Activated CD8-positive, alpha-beta memory T cell treated with anti-CD3 and anti-CD28 coated beads, Interleukin-2, amount 10 ng/mL, durations not matched to agents 7 days and 5 days (primary cell): ENCODE measurements at regions not wholly inside any gene's neighbourhood (a gene's known extent, or its start where the extent isn't known, plus 50 kb on each side); places are given as distances from the start of the nearest gene placed in this dataset.
"Not testable (repeated sequence)": the region's sequence is repeated elsewhere in the genome, so short reads cannot be mapped to it uniquely, and the experiment has no call there.

Source experiments
- ATAC-seq: fragments of 150-1000 bp; cut with Tn5 transposase; one replicate; pipeline ENCODE4 v1.10.0; 2021; ENCODE audit warnings: moderate library complexity
- CTCF ChIA-PET: fragments of 350-600 bp; sonication (Branson Sonifier 250); formaldehyde crosslinking; loops from one replicate; lab custom pipeline; 2021; ENCODE audit warnings: antibody characterized with exemption; lab: Charles Lee
- DNase-seq: peaks from one replicate; pipeline ENCODE4 v3.0.0-alpha.2; 2020
- H3K27ac Mint-ChIP-seq: one replicate; pipeline ENCODE4 v1.8.0; 2021; ENCODE audit warnings: mild to moderate bottlenecking, mixed read lengths
- H3K27me3 Mint-ChIP-seq: one replicate; pipeline ENCODE4 v1.8.0; 2021; ENCODE audit warnings: mixed read lengths
- H3K36me3 Mint-ChIP-seq: one replicate; pipeline ENCODE4 v1.8.0; 2021; ENCODE audit warnings: mild to moderate bottlenecking, mixed read lengths
- H3K4me1 Mint-ChIP-seq: one replicate; pipeline ENCODE4 v1.8.0; 2021; ENCODE audit warnings: mixed read lengths
- H3K4me3 Mint-ChIP-seq: one replicate; pipeline ENCODE4 v1.8.0; 2021; ENCODE audit warnings: mild to moderate bottlenecking, moderate library complexity, mixed read lengths
- H3K9me3 Mint-ChIP-seq: one replicate; pipeline ENCODE4 v1.8.0; 2022; ENCODE audit warnings: low read depth, mixed read lengths

- DNase-seq (no peak), ATAC-seq (no peak)
- Mint-ChIP-seq H3K36me3 (no peaks in the 10 kb centered on the region), H3K27ac (no peak overlapping the region), H3K4me1 (peaks cover 4% of the 10 kb centered on the region), H3K9me3 (peaks cover 18% of the 10 kb centered on the region), H3K4me3 (no peak overlapping the region), H3K27me3 (no peaks in the 10 kb centered on the region)
- CTCF ChIA-PET = no interaction called here
Observed at GRCh38 chr4:13678186-13678924, 50.8 kb upstream of the BOD1L1 start.

GRCh38 chr4:13681570-13681969 lies 54.0 kb upstream of the BOD1L1 start:
- ATAC-seq = no peak
- CTCF ChIA-PET = interaction anchor here (0.7 kb wide), 1 partner anchor 47 kb away, joined by 3 read pairs; no protein-coding TSS in a partner anchor
- no peaks in the 10 kb centered on the region for H3K27me3 Mint-ChIP-seq
- DNase-seq = no peak
- peaks cover 17% of the 10 kb centered on the region for H3K9me3 Mint-ChIP-seq
- H3K27ac Mint-ChIP-seq = no peak overlapping the region
- peaks cover 4% of the 10 kb centered on the region for H3K4me1 Mint-ChIP-seq
- no peak overlapping the region for H3K4me3 Mint-ChIP-seq
- no peaks in the 10 kb centered on the region for H3K36me3 Mint-ChIP-seq

GRCh38 chr4:13694256-13694655 lies 66.7 kb upstream of the BOD1L1 start:
- DNase-seq (no peak), ATAC-seq (no peak)
- Mint-ChIP-seq H3K4me3 (no peak overlapping the region), H3K4me1 (no peaks in the 10 kb centered on the region), H3K36me3 (no peaks in the 10 kb centered on the region), H3K9me3 (peaks cover 4% of the 10 kb centered on the region), H3K27ac (no peak overlapping the region), H3K27me3 (no peaks in the 10 kb centered on the region)
- CTCF ChIA-PET = no interaction called here

- CTCF ChIA-PET = no interaction called here
- Mint-ChIP-seq H3K4me3 (no peak overlapping the region), H3K27ac (no peak overlapping the region), H3K36me3 (no peaks in the 10 kb centered on the region), H3K4me1 (no peaks in the 10 kb centered on the region), H3K27me3 (peaks cover 4% of the 10 kb centered on the region), H3K9me3 (peaks cover 2% of the 10 kb centered on the region)
- ATAC-seq = no peak
- DNase-seq = no peak
Observed at GRCh38 chr4:13698296-13698695, 70.8 kb upstream of the BOD1L1 start.

GRCh38 chr4:13700021-13700857 lies 72.7 kb upstream of the BOD1L1 start:
- CTCF ChIA-PET = no interaction called here
- Mint-ChIP-seq H3K27ac (no peak overlapping the region), H3K9me3 (no peaks in the 10 kb centered on the region), H3K36me3 (no peaks in the 10 kb centered on the region), H3K4me1 (no peaks in the 10 kb centered on the region), H3K27me3 (peaks cover 4% of the 10 kb centered on the region), H3K4me3 (no peak overlapping the region)
- DNase-seq (no peak), ATAC-seq (no peak)

GRCh38 chr4:13700858-13701140 lies 73.3 kb upstream of the BOD1L1 start:
- DNase-seq, H3K27ac Mint-ChIP-seq, H3K9me3 Mint-ChIP-seq, H3K4me1 Mint-ChIP-seq, CTCF ChIA-PET, H3K4me3 Mint-ChIP-seq, H3K27me3 Mint-ChIP-seq, H3K36me3 Mint-ChIP-seq, ATAC-seq: not testable (repeated sequence)

GRCh38 chr4:13701937-13702446 lies 74.5 kb upstream of the BOD1L1 start:
- Mint-ChIP-seq H3K27me3 (peaks cover 4% of the 10 kb centered on the region), H3K9me3 (no peaks in the 10 kb centered on the region), H3K4me3 (no peak overlapping the region), H3K36me3 (no peaks in the 10 kb centered on the region), H3K4me1 (no peaks in the 10 kb centered on the region), H3K27ac (no peak overlapping the region)
- CTCF ChIA-PET = no interaction called here
- no peak for DNase-seq
- ATAC-seq = no peak

GRCh38 chr4:13703096-13703495 lies 75.6 kb upstream of the BOD1L1 start:
- CTCF ChIA-PET = no interaction called here
- H3K36me3 Mint-ChIP-seq = no peaks in the 10 kb centered on the region
- no peaks in the 10 kb centered on the region for H3K9me3 Mint-ChIP-seq
- DNase-seq (no peak), ATAC-seq (no peak)
- no peak overlapping the region for H3K4me3 Mint-ChIP-seq
- no peak overlapping the region for H3K27ac Mint-ChIP-seq
- no peaks in the 10 kb centered on the region for H3K4me1 Mint-ChIP-seq
- peaks cover 4% of the 10 kb centered on the region for H3K27me3 Mint-ChIP-seq

GRCh38 chr4:13704035-13704434 lies 76.5 kb upstream of the BOD1L1 start:
- no peak for DNase-seq
- CTCF ChIA-PET = no interaction called here
- no peak overlapping the region for H3K27ac Mint-ChIP-seq
- no peaks in the 10 kb centered on the region for H3K4me1 Mint-ChIP-seq
- peaks cover 4% of the 10 kb centered on the region for H3K27me3 Mint-ChIP-seq
- H3K4me3 Mint-ChIP-seq = no peak overlapping the region
- no peaks in the 10 kb centered on the region for H3K9me3 Mint-ChIP-seq
- no peaks in the 10 kb centered on the region for H3K36me3 Mint-ChIP-seq
- ATAC-seq = no peak

- H3K4me1 Mint-ChIP-seq = no peaks in the 10 kb centered on the region
- no peaks in the 10 kb centered on the region for H3K36me3 Mint-ChIP-seq
- CTCF ChIA-PET = no interaction called here
- no peak for ATAC-seq
- no peaks in the 10 kb centered on the region for H3K9me3 Mint-ChIP-seq
- peaks cover 4% of the 10 kb centered on the region for H3K27me3 Mint-ChIP-seq
- no peak for DNase-seq
- no peak overlapping the region for H3K27ac Mint-ChIP-seq
- no peak overlapping the region for H3K4me3 Mint-ChIP-seq
Observed at GRCh38 chr4:13704761-13705160, 77.2 kb upstream of the BOD1L1 start.

- Mint-ChIP-seq H3K27me3 (no peaks in the 10 kb centered on the region), H3K9me3 (no peaks in the 10 kb centered on the region), H3K27ac (no peak overlapping the region), H3K36me3 (no peaks in the 10 kb centered on the region), H3K4me1 (no peaks in the 10 kb centered on the region), H3K4me3 (no peak overlapping the region)
- CTCF ChIA-PET = no interaction called here
- DNase-seq = no peak
- ATAC-seq = no peak
Observed at GRCh38 chr4:13705521-13706041, 78.1 kb upstream of the BOD1L1 start.

GRCh38 chr4:13706120-13706519 lies 78.6 kb upstream of the BOD1L1 start:
- ATAC-seq = no peak
- Mint-ChIP-seq H3K27ac (no peak overlapping the region), H3K36me3 (no peaks in the 10 kb centered on the region), H3K4me1 (no peaks in the 10 kb centered on the region), H3K4me3 (no peak overlapping the region), H3K9me3 (no peaks in the 10 kb centered on the region), H3K27me3 (no peaks in the 10 kb centered on the region)
- CTCF ChIA-PET = no interaction called here
- DNase-seq = no peak

- no peak for ATAC-seq
- no peak overlapping the region for H3K27ac Mint-ChIP-seq
- H3K4me3 Mint-ChIP-seq = no peak overlapping the region
Observed at GRCh38 chr4:13706716-13707115, 79.2 kb upstream of the BOD1L1 start.

More at GRCh38 chr4:13706716-13707115, 79.2 kb upstream of the BOD1L1 start:
- Mint-ChIP-seq H3K9me3 (no peaks in the 10 kb centered on the region), H3K27me3 (no peaks in the 10 kb centered on the region), H3K4me1 (no peaks in the 10 kb centered on the region), H3K36me3 (no peaks in the 10 kb centered on the region)
- CTCF ChIA-PET = no interaction called here
- no peak for DNase-seq
